Renal cortical epithelial cell (primary cell): ENCODE measurements at regions not wholly inside any gene's neighbourhood (a gene's known extent, or its start where the extent isn't known, plus 50 kb on each side); places are given as distances from the start of the nearest gene placed in this dataset.

Source experiments
- DNase-seq: peaks from one replicate; pipeline ENCODE4 v3.0.0-alpha.2; 2011; ENCODE audit warnings: low read depth

DNA sequence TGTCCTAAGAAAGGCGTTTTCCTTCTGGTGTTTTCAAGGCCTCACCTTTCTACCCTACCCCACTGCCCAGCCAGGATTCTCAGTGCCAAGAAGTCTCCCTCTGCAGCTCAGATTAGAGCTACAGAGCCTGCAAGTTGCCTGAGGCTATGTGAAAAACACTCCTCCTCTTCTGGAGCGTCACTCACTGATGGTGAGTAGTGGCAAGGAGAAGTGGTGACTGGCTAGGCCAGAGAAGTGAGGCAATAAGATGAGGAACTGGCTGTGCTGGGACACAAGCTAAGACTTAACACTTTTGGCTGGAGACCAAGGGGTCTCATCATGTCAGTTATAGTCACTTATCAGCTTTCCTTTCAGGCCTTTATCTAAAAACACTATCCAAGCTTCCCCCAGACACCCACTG, 86.7 kb upstream of the PRKAR2B start:
- DNase-seq: peak; percentile 23

DNA sequence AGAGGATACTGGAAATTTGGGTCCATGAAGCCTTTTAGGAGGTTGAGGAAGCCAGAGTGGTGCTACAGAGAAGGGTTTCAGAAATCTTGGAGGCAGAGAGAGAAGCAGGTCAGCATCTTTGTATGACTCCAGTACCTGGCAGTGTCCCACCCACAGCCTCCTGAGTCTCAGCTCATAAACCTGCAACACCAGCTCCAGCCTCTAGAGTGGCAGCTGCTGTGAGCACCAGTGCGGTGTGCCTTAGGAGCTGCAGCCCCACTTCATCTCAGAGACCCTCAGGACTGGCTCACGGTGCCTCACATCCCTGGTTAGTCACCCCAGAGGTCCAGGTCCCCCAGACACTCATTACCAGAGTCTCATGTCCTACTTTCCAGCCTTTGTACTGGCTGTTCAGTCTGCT, 84.8 kb upstream of the PRKAR2B start:
- no peak for DNase-seq

DNA sequence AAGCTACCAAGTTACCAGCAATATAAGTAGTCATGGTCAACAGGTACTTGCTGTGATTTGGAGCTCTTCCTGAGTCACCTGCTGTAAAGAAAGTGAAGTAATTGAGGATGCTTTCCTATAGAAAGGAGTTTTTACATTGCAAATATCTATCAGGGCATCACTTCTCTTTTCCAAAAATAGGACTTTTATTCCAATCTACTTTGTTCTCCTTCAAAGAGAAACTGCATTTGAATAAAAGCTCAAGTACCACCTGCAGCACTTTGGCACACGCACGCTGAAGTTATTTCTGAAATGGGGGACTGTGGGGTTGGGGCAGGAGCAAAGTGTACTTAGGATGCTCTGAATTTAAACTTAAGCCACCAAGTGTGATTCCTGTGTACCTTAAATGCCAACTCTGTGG, 81.8 kb upstream of the PRKAR2B start:
- no peak for DNase-seq

DNA sequence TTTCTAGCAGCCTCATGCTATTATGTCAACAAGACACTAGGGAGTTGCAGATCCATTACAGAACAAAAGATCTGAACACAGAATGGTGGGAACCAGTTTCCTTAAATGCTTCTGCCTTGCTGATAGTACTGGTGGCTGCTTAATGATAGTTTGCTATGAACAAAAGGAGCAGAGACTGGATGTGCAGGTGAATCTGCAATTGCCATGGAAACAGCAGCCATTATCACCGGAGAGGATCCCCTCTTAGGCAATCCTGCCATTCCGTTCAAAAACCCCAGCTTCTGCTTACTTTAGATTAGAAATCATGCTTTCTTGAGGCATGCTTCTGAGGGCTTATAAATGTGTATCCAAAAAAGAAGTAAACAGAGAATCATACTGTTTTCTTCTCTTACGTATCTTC, 80.0 kb upstream of the PRKAR2B start:
- DNase-seq: no peak

GRCh38 chr7:106965108-106965507, 79.4 kb upstream of the PRKAR2B start:
- no peak for DNase-seq

DNA sequence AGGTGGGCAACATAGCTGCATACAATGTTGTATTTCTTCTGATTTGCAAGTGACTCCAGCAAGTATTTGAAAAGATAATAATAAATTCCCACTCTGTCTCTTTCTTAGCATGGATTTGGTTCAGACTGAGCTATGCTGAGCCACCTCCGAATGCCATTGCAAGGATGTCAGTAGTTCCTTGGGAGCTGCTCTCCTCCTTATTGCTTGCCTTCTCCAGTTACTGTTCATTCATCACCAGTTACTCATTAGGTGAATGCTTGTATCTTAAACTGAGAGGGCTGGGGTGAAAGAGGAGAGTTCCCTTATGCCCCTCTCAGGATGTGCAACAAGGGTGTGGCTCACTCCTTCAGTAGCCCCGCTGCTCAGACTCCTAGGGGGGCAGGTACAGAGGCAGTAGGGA, 78.4 kb upstream of the PRKAR2B start:
- no peak for DNase-seq

- no peak for DNase-seq
These were observed 76.3 kb upstream of the PRKAR2B start for GRCh38 chr7:106968160-106968559.

- DNase-seq: no peak
These were observed 65.8 kb upstream of the PRKAR2B start for GRCh38 chr7:106978425-106979420.

DNA sequence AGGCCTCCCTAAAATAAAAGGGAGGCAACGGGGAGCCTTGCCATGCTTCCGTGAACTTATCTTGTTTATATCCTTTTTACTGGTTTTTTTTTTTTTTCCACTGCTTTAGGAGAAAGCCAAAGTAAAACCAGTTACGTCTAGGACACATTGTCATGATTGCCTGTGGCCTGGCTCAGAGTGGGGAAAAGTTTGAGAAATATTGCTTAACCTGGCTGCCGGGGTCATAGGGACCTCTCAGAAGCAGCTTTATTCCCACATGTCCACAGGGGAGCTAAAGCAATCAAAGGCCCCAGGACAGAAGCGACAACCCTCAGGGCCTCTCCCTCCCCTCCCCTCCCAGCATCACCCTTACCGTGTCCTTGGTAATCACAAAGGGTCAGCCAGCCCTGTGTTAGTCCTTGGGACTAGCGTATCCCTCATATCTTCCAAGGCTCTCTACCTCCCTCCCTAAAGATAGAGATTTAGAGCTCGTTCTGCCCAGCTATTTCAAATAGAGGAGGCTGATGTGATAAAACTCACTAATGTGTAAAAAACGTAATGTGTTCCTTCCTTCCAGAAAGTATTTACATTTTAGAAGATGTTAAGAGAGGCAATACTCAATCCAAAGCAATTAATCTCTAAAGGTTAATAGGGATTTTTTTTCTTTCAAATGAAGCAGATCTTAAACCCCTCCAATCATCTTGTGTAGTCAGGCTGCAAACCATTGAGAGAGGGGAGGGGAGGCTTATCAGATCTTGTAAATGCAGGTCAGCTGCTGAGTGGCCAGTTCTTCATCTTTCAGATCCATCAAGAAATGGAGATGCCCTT, 64.8 kb upstream of the PRKAR2B start:
- no peak for DNase-seq

DNA sequence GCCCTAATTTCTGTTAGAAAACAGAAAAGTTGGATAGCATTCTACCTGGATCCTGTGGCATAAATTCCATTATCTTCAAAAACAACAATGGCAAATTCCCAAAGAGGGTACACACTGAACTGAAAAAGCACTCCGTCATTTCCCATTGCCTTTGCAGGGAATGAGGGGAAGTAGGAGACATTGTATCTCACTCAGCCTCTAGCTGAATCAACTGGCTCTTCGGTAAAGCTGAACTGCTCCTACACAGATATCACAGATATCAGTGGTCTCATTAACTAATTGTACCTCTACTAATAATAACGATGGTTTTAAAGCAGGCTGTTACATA, 64.2 kb upstream of the PRKAR2B start:
- DNase-seq: no peak

GRCh38 chr7:106982415-106982814, 62.1 kb upstream of the PRKAR2B start:
- no peak for DNase-seq

DNA sequence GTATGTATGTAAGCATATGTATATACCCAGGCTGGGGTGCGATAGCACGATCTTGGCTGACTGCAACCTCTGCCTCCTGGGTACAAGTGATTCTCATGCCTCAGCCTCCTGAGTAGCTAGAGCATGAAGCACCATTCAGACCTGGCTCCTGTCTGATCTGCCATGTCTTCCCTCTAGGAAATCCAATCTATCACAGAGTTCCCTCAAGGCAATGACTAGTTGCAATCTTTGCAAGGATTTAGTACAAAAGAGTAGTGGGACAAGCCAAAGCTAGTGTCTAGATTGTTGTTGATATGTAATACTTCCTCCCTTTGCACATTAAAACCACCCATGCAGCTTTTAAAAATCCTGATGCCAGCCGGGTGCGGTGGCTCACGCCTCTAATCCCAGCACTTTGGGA, 60.5 kb upstream of the PRKAR2B start:
- DNase-seq: no peak

- DNase-seq: no peak
These were observed 58.0 kb upstream of the PRKAR2B start for GRCh38 chr7:106986450-106986977.

DNA sequence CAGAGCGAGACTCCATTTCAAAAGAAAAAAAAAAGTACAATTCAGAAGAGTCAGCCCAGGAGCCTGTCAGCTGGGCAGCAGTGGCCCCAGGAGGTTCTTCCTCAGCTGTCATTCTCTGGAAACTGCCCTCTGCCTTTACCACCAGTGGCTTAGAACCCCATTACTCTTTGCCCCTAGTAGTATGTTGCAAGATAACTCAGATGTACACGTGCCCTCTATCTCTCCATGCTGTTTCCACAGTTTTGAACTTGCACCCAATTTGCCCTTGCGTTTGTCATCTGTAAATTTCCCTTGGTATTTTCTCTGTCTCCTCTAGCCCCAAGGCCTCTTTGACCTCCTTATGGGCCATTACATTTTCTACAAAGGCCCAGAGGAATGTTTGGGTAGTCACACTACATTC, 56.7 kb upstream of the PRKAR2B start:
- peak; percentile 4 for DNase-seq

GRCh38 chr7:106992511-106992910, 52.0 kb upstream of the PRKAR2B start:
- DNase-seq: no peak
